ENCODE measurements at regions not wholly inside any gene's neighbourhood (a gene's known extent, or its start where the extent isn't known, plus 50 kb on each side); places are given as distances from the start of the nearest gene placed in this dataset.

DNA sequence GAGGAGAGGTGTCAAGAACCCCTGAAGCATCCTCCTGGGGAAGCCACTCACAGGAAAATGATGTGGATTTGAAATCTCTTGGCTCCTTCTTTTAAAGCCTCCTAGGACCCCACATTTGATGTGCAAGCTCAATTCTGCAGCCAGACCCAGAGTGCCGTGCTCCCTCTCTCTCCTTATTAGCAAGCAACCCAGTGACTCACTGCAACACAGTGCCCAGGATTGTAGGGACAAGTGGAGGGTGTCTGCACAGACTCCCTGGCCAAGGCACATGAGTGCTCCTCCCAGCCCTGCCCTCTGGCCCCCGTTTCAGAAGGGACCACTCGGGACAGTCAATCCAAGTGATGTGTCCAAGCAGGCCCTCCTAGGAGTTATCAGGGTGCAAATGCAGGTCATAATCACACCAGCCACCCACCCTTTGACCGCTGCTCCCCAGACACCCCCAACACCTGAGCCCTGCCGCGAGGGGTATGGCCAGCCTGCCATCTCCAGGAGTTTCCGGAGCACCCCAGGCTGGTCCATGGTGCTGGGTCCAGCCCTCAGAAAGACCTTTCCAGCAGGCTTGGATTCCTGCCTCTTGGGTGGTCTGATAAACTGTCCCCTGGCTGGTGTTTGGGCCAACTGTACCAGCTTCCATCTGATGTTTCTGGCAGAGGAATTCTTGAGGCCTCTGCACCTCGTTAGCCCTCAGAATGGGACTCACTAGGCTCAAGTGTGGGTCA lies 54.5 kb upstream of the CXCL12 start (continued):
- TF ChIP-seq FOXK1 (CRISPR knock-in tag; IDR thresholded peaks at IDR 0.05), result no peak
- TF ChIP-seq, protein P1, sequence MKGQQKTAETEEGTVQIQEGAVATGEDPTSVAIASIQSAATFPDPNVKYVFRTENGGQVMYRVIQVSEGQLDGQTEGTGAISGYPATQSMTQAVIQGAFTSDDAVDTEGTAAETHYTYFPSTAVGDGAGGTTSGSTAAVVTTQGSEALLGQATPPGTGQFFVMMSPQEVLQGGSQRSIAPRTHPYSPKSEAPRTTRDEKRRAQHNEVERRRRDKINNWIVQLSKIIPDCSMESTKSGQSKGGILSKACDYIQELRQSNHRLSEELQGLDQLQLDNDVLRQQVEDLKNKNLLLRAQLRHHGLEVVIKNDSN (CRISPR knock-in tag; IDR thresholded peaks at IDR 0.05), result no peak
- TF ChIP-seq ETV6 (CRISPR knock-in tag; IDR thresholded peaks at IDR 0.05), result no peak
- TF ChIP-seq ZNF671 (CRISPR knock-in tag; IDR thresholded peaks at IDR 0.05), result no peak
- TF ChIP-seq, protein P2, sequence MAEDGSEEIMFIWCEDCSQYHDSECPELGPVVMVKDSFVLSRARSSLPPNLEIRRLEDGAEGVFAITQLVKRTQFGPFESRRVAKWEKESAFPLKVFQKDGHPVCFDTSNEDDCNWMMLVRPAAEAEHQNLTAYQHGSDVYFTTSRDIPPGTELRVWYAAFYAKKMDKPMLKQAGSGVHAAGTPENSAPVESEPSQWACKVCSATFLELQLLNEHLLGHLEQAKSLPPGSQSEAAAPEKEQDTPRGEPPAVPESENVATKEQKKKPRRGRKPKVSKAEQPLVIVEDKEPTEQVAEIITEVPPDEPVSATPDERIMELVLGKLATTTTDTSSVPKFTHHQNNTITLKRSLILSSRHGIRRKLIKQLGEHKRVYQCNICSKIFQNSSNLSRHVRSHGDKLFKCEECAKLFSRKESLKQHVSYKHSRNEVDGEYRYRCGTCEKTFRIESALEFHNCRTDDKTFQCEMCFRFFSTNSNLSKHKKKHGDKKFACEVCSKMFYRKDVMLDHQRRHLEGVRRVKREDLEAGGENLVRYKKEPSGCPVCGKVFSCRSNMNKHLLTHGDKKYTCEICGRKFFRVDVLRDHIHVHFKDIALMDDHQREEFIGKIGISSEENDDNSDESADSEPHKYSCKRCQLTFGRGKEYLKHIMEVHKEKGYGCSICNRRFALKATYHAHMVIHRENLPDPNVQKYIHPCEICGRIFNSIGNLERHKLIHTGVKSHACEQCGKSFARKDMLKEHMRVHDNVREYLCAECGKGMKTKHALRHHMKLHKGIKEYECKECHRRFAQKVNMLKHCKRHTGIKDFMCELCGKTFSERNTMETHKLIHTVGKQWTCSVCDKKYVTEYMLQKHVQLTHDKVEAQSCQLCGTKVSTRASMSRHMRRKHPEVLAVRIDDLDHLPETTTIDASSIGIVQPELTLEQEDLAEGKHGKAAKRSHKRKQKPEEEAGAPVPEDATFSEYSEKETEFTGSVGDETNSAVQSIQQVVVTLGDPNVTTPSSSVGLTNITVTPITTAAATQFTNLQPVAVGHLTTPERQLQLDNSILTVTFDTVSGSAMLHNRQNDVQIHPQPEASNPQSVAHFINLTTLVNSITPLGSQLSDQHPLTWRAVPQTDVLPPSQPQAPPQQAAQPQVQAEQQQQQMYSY (CRISPR knock-in tag; IDR thresholded peaks at IDR 0.05), result no peak
- TF ChIP-seq, protein P3, sequence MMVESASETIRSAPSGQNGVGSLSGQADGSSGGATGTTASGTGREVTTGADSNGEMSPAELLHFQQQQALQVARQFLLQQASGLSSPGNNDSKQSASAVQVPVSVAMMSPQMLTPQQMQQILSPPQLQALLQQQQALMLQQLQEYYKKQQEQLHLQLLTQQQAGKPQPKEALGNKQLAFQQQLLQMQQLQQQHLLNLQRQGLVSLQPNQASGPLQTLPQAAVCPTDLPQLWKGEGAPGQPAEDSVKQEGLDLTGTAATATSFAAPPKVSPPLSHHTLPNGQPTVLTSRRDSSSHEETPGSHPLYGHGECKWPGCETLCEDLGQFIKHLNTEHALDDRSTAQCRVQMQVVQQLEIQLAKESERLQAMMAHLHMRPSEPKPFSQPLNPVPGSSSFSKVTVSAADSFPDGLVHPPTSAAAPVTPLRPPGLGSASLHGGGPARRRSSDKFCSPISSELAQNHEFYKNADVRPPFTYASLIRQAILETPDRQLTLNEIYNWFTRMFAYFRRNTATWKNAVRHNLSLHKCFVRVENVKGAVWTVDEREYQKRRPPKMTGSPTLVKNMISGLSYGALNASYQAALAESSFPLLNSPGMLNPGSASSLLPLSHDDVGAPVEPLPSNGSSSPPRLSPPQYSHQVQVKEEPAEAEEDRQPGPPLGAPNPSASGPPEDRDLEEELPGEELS (CRISPR knock-in tag; IDR thresholded peaks at IDR 0.05), result no peak

DNA sequence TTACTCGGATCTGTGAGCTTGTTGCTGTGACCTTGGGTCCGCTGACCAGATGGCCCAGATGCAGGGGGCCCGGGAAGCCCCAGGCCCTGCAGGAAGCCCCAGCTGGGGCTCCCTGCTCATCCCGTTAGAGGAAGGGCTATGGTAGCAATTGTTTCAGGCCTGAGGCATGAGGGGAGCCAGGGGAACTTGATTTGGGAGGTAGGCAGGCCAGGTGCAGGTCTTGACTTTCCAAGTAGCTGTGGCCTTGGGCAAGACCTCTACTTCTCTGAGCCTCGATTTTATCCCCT lies 55.0 kb upstream of the CXCL12 start:
- no peak for ATAC-seq
- Mint-ChIP-seq H3K4me3 (no peak overlapping the region), H3K27me3 (ENCODE audit: low read depth) (peaks cover 5% of the 10 kb centered on the region), H3K4me1 (no peaks in the 10 kb centered on the region), H3K9me3 (peaks cover 43% of the 10 kb centered on the region), H3K27ac (no peak overlapping the region), H3K36me3 (peaks cover 14% of the 10 kb centered on the region)
- POLR2A ChIA-PET, result no interaction called here
- TF ChIP-seq, protein P4, sequence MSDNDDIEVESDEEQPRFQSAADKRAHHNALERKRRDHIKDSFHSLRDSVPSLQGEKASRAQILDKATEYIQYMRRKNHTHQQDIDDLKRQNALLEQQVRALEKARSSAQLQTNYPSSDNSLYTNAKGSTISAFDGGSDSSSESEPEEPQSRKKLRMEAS (CRISPR knock-in tag; IDR thresholded peaks at IDR 0.05), result no peak
- TF ChIP-seq, protein P5, sequence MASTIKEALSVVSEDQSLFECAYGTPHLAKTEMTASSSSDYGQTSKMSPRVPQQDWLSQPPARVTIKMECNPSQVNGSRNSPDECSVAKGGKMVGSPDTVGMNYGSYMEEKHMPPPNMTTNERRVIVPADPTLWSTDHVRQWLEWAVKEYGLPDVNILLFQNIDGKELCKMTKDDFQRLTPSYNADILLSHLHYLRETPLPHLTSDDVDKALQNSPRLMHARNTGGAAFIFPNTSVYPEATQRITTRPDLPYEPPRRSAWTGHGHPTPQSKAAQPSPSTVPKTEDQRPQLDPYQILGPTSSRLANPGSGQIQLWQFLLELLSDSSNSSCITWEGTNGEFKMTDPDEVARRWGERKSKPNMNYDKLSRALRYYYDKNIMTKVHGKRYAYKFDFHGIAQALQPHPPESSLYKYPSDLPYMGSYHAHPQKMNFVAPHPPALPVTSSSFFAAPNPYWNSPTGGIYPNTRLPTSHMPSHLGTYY (CRISPR knock-in tag; IDR thresholded peaks at IDR 0.05), result no peak
- TF ChIP-seq ZNF232 (CRISPR knock-in tag; IDR thresholded peaks at IDR 0.05) (no peak), NR1H2 (CRISPR knock-in tag; IDR thresholded peaks at IDR 0.05) (no peak), ELF4 (CRISPR knock-in tag; IDR thresholded peaks at IDR 0.05; ENCODE audit: low read depth) (no peak), ZNF138 (CRISPR knock-in tag; conservative IDR thresholded peaks at IDR 0.05) (no peak)
- TF ChIP-seq, protein P1 (CRISPR knock-in tag; IDR thresholded peaks at IDR 0.05), result no peak
- TF ChIP-seq, protein P6, sequence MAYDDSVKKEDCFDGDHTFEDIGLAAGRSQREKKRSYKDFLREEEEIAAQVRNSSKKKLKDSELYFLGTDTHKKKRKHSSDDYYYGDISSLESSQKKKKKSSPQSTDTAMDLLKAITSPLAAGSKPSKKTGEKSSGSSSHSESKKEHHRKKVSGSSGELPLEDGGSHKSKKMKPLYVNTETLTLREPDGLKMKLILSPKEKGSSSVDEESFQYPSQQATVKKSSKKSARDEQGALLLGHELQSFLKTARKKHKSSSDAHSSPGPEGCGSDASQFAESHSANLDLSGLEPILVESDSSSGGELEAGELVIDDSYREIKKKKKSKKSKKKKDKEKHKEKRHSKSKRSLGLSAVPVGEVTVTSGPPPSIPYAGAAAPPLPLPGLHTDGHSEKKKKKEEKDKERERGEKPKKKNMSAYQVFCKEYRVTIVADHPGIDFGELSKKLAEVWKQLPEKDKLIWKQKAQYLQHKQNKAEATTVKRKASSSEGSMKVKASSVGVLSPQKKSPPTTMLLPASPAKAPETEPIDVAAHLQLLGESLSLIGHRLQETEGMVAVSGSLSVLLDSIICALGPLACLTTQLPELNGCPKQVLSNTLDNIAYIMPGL (CRISPR knock-in tag; IDR thresholded peaks at IDR 0.05), result no peak
- TF ChIP-seq, protein P7, sequence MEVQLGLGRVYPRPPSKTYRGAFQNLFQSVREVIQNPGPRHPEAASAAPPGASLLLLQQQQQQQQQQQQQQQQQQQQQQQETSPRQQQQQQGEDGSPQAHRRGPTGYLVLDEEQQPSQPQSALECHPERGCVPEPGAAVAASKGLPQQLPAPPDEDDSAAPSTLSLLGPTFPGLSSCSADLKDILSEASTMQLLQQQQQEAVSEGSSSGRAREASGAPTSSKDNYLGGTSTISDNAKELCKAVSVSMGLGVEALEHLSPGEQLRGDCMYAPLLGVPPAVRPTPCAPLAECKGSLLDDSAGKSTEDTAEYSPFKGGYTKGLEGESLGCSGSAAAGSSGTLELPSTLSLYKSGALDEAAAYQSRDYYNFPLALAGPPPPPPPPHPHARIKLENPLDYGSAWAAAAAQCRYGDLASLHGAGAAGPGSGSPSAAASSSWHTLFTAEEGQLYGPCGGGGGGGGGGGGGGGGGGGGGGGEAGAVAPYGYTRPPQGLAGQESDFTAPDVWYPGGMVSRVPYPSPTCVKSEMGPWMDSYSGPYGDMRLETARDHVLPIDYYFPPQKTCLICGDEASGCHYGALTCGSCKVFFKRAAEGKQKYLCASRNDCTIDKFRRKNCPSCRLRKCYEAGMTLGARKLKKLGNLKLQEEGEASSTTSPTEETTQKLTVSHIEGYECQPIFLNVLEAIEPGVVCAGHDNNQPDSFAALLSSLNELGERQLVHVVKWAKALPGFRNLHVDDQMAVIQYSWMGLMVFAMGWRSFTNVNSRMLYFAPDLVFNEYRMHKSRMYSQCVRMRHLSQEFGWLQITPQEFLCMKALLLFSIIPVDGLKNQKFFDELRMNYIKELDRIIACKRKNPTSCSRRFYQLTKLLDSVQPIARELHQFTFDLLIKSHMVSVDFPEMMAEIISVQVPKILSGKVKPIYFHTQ (CRISPR knock-in tag; IDR thresholded peaks at IDR 0.05), result no peak
- TF ChIP-seq, protein P8, sequence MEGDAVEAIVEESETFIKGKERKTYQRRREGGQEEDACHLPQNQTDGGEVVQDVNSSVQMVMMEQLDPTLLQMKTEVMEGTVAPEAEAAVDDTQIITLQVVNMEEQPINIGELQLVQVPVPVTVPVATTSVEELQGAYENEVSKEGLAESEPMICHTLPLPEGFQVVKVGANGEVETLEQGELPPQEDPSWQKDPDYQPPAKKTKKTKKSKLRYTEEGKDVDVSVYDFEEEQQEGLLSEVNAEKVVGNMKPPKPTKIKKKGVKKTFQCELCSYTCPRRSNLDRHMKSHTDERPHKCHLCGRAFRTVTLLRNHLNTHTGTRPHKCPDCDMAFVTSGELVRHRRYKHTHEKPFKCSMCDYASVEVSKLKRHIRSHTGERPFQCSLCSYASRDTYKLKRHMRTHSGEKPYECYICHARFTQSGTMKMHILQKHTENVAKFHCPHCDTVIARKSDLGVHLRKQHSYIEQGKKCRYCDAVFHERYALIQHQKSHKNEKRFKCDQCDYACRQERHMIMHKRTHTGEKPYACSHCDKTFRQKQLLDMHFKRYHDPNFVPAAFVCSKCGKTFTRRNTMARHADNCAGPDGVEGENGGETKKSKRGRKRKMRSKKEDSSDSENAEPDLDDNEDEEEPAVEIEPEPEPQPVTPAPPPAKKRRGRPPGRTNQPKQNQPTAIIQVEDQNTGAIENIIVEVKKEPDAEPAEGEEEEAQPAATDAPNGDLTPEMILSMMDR (IDR thresholded peaks at IDR 0.05), result no peak
- TF ChIP-seq, protein P9, sequence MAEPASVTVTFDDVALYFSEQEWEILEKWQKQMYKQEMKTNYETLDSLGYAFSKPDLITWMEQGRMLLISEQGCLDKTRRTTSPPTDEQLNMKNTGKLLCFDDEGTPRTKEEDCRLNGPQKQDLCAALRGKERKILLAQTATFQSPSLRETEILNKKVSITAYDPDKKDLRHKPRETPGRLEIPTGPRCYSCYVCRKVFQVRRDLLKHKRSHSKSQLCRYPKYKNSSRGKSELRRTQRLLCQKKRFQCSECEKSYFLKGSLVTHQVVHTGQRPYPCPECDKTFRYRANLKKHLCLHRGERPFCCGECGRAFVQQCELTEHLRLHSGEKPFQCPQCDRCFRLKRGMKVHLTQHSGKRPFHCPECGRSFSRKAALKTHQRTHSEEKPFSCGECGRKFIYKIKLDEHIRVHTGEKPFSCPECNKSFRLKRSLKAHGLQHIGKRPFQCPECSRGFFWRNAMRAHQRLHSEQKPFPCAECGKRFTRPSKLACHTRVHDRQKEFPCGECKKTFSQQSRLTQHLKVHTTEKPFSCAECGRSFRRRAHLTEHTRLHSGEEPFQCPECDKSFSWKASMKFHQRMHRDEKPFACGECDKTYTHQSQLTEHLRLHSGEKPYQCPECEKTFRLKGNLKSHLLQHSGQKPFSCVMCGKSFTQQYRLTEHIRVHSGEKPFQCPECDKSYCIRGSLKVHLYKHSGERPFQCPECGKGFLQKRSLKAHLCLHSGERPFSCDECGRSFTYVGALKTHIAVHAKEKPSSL (CRISPR knock-in tag; conservative IDR thresholded peaks at IDR 0.05), result no peak
- no peak for DNase-seq (ENCODE audit: low spot score)
- CTCF ChIA-PET, result no interaction called here
